OCI-LY7 (cell line): ENCODE measurements at regions not wholly inside any gene's neighbourhood (a gene's known extent, or its start where the extent isn't known, plus 50 kb on each side); places are given as distances from the start of the nearest gene placed in this dataset.

Experiments used
- BruUV-seq: library from RNA; stranded (reverse); fragments of 400-500 nt; replicated peaks from 2 replicates; lab custom pipeline; 2021; lab: Mats Ljungman, UMichigan
- CTCF ChIA-PET: fragments of 300-600 bp; sonication (Branson Sonifier 250); formaldehyde crosslinking; loops from one replicate; lab custom pipeline; 2022; ENCODE audit warnings: antibody characterized with exemption; ENCODE audit not compliant: unreplicated experiment; lab: Charles Lee
- POLR2A ChIA-PET: fragments of 300-600 bp; sonication (Branson Sonifier 250); formaldehyde crosslinking; loops from one replicate; lab custom pipeline; 2022; ENCODE audit warnings: antibody characterized with exemption; lab: Charles Lee
- DNase-seq: peaks from one replicate; pipeline ENCODE4 v3.0.0-alpha.2; 2015; ENCODE audit warnings: low spot score
- H2AFZ ChIP-seq: fragments of 200-600 bp; sonication (generic), shearing (Covaris generic); 2 replicates; pipeline ENCODE4 v1.6.1; 2014; ENCODE audit warnings: mild to moderate bottlenecking, antibody characterized with exemption, low read length, moderate library complexity
- H3K27ac ChIP-seq: fragments of 200-600 bp; sonication (generic); 2 replicates; pipeline ENCODE4 v1.5.1; 2014; ENCODE audit warnings: mixed run types, low read depth, mild to moderate bottlenecking, moderate library complexity, low read length, inconsistent platforms; ENCODE audit not compliant: poor library complexity, severe bottlenecking
- H3K36me3 ChIP-seq: fragments of 200-600 bp; sonication (generic); 2 replicates; pipeline ENCODE4 v1.6.1; 2014; ENCODE audit warnings: mild to moderate bottlenecking, antibody characterized with exemption, low read length, moderate library complexity, mixed read lengths; ENCODE audit not compliant: insufficient read depth
- H3K4me1 ChIP-seq: fragments of 200-600 bp; sonication (generic); 2 replicates; pipeline ENCODE4 v1.5.1; 2014; ENCODE audit warnings: mild to moderate bottlenecking, low read length; ENCODE audit not compliant: insufficient read depth, poor library complexity, severe bottlenecking
- H3K4me2 ChIP-seq: fragments of 200-600 bp; sonication (generic); 2 replicates; pipeline ENCODE4 v1.6.1; 2014; ENCODE audit warnings: mild to moderate bottlenecking, low read length
- H3K4me3 ChIP-seq: fragments of 200-600 bp; sonication (generic); 2 replicates; pipeline ENCODE4 v1.5.1; 2014; ENCODE audit warnings: mild to moderate bottlenecking, low read depth, low read length; ENCODE audit not compliant: poor library complexity, severe bottlenecking
- H3K79me2 ChIP-seq: fragments of 200-600 bp; sonication (generic); 2 replicates; pipeline ENCODE4 v1.6.1; 2016; ENCODE audit warnings: low read depth, mild to moderate bottlenecking, low read length, moderate library complexity, mixed read lengths; ENCODE audit not compliant: insufficient read depth
- H3K9me2 ChIP-seq: fragments of 200-600 bp; sonication (generic); 2 replicates; pipeline ENCODE4 v1.6.1; 2016; ENCODE audit warnings: mild to moderate bottlenecking, low read length, mixed read lengths; ENCODE audit not compliant: insufficient read depth
- H3K9me3 ChIP-seq: fragments of 200-600 bp; sonication (generic); 2 replicates; pipeline ENCODE4 v1.6.1; 2014; ENCODE audit warnings: mild to moderate bottlenecking, mixed run types, low read length, mixed read lengths
- H4K20me1 ChIP-seq: fragments of 200-600 bp; sonication (generic); 2 replicates; pipeline ENCODE4 v1.6.1; 2014; ENCODE audit warnings: mild to moderate bottlenecking, antibody characterized with exemption, low read length, moderate library complexity, mixed read lengths; ENCODE audit not compliant: insufficient read depth
- CTCF ChIP-seq: fragments of 200-600 bp; sonication (generic); conservative IDR thresholded peaks from 2 replicates; pipeline ENCODE4 v1.5.1; 2014; ENCODE audit warnings: mild to moderate bottlenecking, antibody characterized with exemption, low read length, moderate library complexity, mixed read lengths
- EZH2phosphoT487 ChIP-seq: fragments of 200-600 bp; sonication (generic); IDR thresholded peaks from 2 replicates; pipeline ENCODE4 v1.6.1; 2018; ENCODE audit warnings: low read depth, borderline replicate concordance, mild to moderate bottlenecking, mixed run types, antibody characterized with exemption, low read length, moderate library complexity, mixed read lengths
- intact Hi-C: fragments of 100-400 bp; cut with micrococcal nuclease; formaldehyde crosslinking; loops from one replicate; pipeline ENCODE4 v1.10.0; 2022; ENCODE audit not compliant: unreplicated experiment

- DNase-seq = no peak
- H3K9me2 ChIP-seq = no peaks in the 10 kb centered on the region
- no peak overlapping the region for H2AFZ ChIP-seq
- ChIA-PET POLR2A (interaction anchor here (0.6 to 1.1 kb wide), 2 partner anchors 67 to 200 kb away, joined by 3 to 5 read pairs; no protein-coding TSS in a partner anchor), CTCF (no interaction called here)
- H3K79me2 ChIP-seq = no peaks in the 10 kb centered on the region
- H3K27ac ChIP-seq = no peak overlapping the region
- H3K4me2 ChIP-seq = no peak overlapping the region
- no peak overlapping the region for H3K4me3 ChIP-seq
- H3K4me1 ChIP-seq = no peaks in the 10 kb centered on the region
- peaks cover 13% of the 10 kb centered on the region; the same call in 1 of the 2 replicates for H3K9me3 ChIP-seq
- H3K36me3 ChIP-seq = no peaks in the 10 kb centered on the region
- no TSS peak for BruUV-seq
- no peaks in the 10 kb centered on the region for H4K20me1 ChIP-seq
- TF ChIP-seq CTCF = no peak
- TF ChIP-seq EZH2phosphoT487 = no peak
- intact Hi-C loops = no loop called here
Observed at GRCh38 chr16:86020971-86021370, 122.0 kb downstream of the IRF8 start.

- intact Hi-C loops = no loop called here
- TF ChIP-seq EZH2phosphoT487 (no peak), CTCF (no peak)
- no TSS peak for BruUV-seq
- DNase-seq = no peak
- Histone ChIP-seq H3K36me3 (no peaks in the 10 kb centered on the region), H3K4me3 (no peak overlapping the region), H3K4me2 (no peak overlapping the region), H2AFZ (no peak overlapping the region), H3K4me1 (no peaks in the 10 kb centered on the region), H3K9me3 (peaks cover 13% of the 10 kb centered on the region; the same call in 1 of the 2 replicates), H3K9me2 (no peaks in the 10 kb centered on the region), H4K20me1 (no peaks in the 10 kb centered on the region), H3K79me2 (no peaks in the 10 kb centered on the region), H3K27ac (no peak overlapping the region)
- ChIA-PET POLR2A (interaction anchor here (0.6 kb wide), 1 partner anchor 77 kb away, joined by 3 read pairs; no protein-coding TSS in a partner anchor), CTCF (interaction anchor here (0.6 to 1.2 kb wide), 3 partner anchors 11 to 201 kb away, joined by 3 to 5 read pairs (median 3); no protein-coding TSS in a partner anchor)
Observed at GRCh38 chr16:86022381-86022960, 123.5 kb downstream of the IRF8 start.

GRCh38 chr16:86024210-86024609 lies 125.2 kb downstream of the IRF8 start:
- intact Hi-C loops = no loop called here
- Histone ChIP-seq H3K79me2 (no peaks in the 10 kb centered on the region), H3K9me2 (no peaks in the 10 kb centered on the region), H2AFZ (no peak overlapping the region), H3K4me1 (no peaks in the 10 kb centered on the region), H3K4me3 (no peak overlapping the region), H4K20me1 (no peaks in the 10 kb centered on the region), H3K27ac (no peak overlapping the region), H3K4me2 (no peak overlapping the region), H3K36me3 (no peaks in the 10 kb centered on the region), H3K9me3 (peaks cover 13% of the 10 kb centered on the region; the same call in 1 of the 2 replicates)
- no peak for DNase-seq
- no peak for TF ChIP-seq EZH2phosphoT487
- TF ChIP-seq CTCF = no peak
- ChIA-PET CTCF (no interaction called here), POLR2A (no interaction called here)
- no TSS peak for BruUV-seq
